Duodenal mucosa (tissue), 2 donors: ENCODE measurements at regions not wholly inside any gene's neighbourhood (a gene's known extent, or its start where the extent isn't known, plus 50 kb on each side); places are given as distances from the start of the nearest gene placed in this dataset.

Source experiments
- H3K27ac ChIP-seq: one replicate; pipeline ENCODE4 v1.7.0; 2013; ENCODE audit warnings: low read depth, low read length
- H3K27me3 ChIP-seq, 2 donors: one replicate each; pipeline ENCODE4 v1.7.0; 2013; ENCODE audit warnings: low read length in 2 of 2, control low read depth in 1 of 2; ENCODE audit not compliant: insufficient read depth in 2 of 2, control insufficient read depth in 1 of 2
- H3K36me3 ChIP-seq, 2 donors: one replicate each; pipeline ENCODE4 v1.7.0; 2013; ENCODE audit warnings: low read length in 2 of 2, control low read depth in 1 of 2; ENCODE audit not compliant: insufficient read depth in 2 of 2, control insufficient read depth in 1 of 2
- H3K4me1 ChIP-seq, 2 donors: one replicate each; pipeline ENCODE4 v1.7.0; 2013; ENCODE audit warnings: low read length in 2 of 2, control low read depth in 1 of 2; ENCODE audit not compliant: insufficient read depth in 2 of 2, control insufficient read depth in 1 of 2
- H3K4me3 ChIP-seq, 2 donors: one replicate each; pipeline ENCODE4 v1.7.0; 2013; ENCODE audit warnings: low read length in 2 of 2, low read depth in 1 of 2
- H3K9ac ChIP-seq, 2 donors: one replicate each; pipeline ENCODE4 v1.7.0; 2013; ENCODE audit warnings: low read length in 2 of 2, low read depth in 1 of 2
- H3K9me3 ChIP-seq, 2 donors: one replicate each; pipeline ENCODE4 v1.7.0; 2013; ENCODE audit warnings: low read length in 2 of 2, control low read depth in 1 of 2; ENCODE audit not compliant: control insufficient read depth in 1 of 2

- Histone ChIP-seq H3K27me3 (peaks cover 3 to 21% of the 10 kb centered on the region in 2 donors), H3K36me3 (no peaks in the 10 kb centered on the region), H3K27ac (no peak overlapping the region), H3K9ac (no peak overlapping the region), H3K9me3 (no peaks in the 10 kb centered on the region), H3K4me3 (no peak overlapping the region), H3K4me1 (no peaks in the 10 kb centered on the region)
These were observed 232.6 kb downstream of the ABHD5 start for GRCh38 chr3:43923104-43923882.

DNA sequence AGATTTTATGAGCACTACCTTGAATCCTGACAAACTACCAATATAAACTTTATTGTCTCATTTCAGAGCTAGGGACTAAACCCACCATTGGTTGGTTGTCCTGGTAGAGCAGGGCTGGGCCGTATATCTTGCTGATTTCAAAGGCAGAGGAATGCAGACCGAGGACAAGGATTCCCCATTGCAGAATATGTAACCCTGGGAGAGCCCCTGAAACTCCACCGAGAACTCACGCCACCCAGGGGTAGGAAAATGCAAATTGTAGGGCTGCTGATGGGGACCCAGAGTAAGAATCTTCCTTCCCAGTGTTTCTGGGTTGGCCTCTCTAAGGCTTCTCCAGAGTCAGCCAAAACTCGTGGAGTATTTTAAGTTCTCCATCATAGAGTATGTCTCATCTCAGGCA lies 235.3 kb downstream of the ABHD5 start:
- no peaks in the 10 kb centered on the region for H3K36me3 ChIP-seq
- no peak overlapping the region for H3K9ac ChIP-seq
- H3K27me3 ChIP-seq: peaks cover 3 to 21% of the 10 kb centered on the region in 2 donors
- H3K27ac ChIP-seq: no peak overlapping the region
- no peaks in the 10 kb centered on the region for H3K9me3 ChIP-seq
- no peaks in the 10 kb centered on the region for H3K4me1 ChIP-seq
- no peak overlapping the region for H3K4me3 ChIP-seq

DNA sequence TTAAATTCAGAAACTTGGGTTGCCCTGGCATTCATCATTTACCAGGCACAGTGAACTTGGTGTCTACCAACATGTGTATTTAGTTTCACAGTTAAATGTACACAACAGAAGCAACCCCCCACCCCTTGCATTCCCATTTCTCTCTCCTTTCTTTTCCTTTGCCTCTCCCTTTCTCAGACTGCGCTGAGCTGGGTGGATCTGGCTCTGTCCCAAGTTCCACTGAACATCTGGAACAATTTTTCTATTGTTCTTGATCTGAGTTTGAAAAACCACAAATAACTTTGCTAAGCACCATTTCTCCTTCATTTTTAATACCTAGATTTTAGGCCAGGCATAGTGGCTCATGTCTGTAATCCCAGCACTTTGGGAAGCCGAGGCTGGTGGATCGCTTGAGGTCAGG lies 242.2 kb downstream of the ABHD5 start:
- no peaks in the 10 kb centered on the region for H3K36me3 ChIP-seq
- no peaks in the 10 kb centered on the region for H3K4me1 ChIP-seq
- H3K27ac ChIP-seq: no peak overlapping the region
- H3K9me3 ChIP-seq: no peaks in the 10 kb centered on the region
- H3K9ac ChIP-seq: no peak overlapping the region
- no peak overlapping the region for H3K4me3 ChIP-seq
- no peaks in the 10 kb centered on the region for H3K27me3 ChIP-seq

GRCh38 chr3:43948013-43948412 lies 257.3 kb downstream of the ABHD5 start:
- H3K9me3 ChIP-seq: no peaks in the 10 kb centered on the region
- peaks cover 5 to 10% of the 10 kb centered on the region in 2 donors for H3K4me1 ChIP-seq
- peaks cover 0 to 20% of the 10 kb centered on the region in 2 donors for H3K27me3 ChIP-seq
- no peaks in the 10 kb centered on the region for H3K36me3 ChIP-seq
- H3K4me3 ChIP-seq: no peak overlapping the region
- H3K9ac ChIP-seq: no peak overlapping the region
- H3K27ac ChIP-seq: no peak overlapping the region

DNA sequence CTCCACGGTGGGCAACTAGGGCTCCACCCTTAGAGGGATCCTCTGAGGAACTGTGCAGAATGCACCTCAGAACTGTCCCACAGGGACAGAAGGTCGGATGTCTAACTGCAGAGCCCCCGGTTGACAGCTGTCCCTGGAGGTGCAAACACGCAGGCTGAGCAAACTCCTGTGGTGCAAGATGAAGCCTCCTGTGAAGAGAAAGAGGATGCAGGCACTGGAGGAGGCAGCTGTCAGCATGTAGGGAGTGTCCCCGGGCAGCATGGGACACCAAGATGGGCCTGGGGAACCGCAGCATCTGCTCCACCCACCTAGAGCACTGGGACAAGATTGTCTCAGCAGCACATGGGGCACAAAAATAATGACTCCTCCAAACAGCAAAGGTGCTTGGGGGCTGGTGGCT lies 258.9 kb downstream of the ABHD5 start:
- Histone ChIP-seq H3K4me3 (no peak overlapping the region), H3K9me3 (no peaks in the 10 kb centered on the region), H3K4me1 (peaks cover 17 to 19% of the 10 kb centered on the region in 2 donors), H3K27ac (no peak overlapping the region), H3K36me3 (no peaks in the 10 kb centered on the region), H3K9ac (no peak overlapping the region), H3K27me3 (peaks cover 0 to 20% of the 10 kb centered on the region in 2 donors)

DNA sequence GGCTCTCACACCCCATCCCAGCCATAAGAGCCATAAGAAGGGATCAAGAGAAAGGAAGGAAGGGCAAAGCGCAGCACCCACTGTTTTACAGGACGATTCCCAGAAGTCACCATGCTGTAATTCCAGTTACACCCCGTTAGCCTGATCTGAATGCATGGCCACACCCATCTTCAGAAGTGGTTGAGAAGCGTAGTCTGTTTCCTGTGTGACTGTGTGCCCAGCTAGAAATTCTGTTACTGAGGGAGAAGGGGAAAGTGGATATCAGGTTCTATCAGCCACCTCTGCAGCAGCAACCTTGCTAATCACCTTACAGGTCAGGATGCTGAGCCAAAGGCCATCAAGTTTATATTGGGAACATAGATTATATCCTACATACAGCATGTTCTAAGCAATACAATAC lies 260.0 kb downstream of the ABHD5 start:
- H3K36me3 ChIP-seq: no peaks in the 10 kb centered on the region
- peaks cover 19 to 20% of the 10 kb centered on the region in 2 donors for H3K4me1 ChIP-seq
- H3K9me3 ChIP-seq: no peaks in the 10 kb centered on the region
- peaks cover 1 to 20% of the 10 kb centered on the region in 2 donors for H3K27me3 ChIP-seq
- no peak overlapping the region for H3K9ac ChIP-seq
- no peak overlapping the region for H3K4me3 ChIP-seq
- H3K27ac ChIP-seq: no peak overlapping the region

GRCh38 chr3:43951813-43952212 lies 261.1 kb downstream of the ABHD5 start:
- no peaks in the 10 kb centered on the region for H3K36me3 ChIP-seq
- H3K9ac ChIP-seq: no peak overlapping the region
- H3K4me1 ChIP-seq: peaks cover 19 to 20% of the 10 kb centered on the region in 2 donors
- no peak overlapping the region for H3K27ac ChIP-seq
- no peaks in the 10 kb centered on the region for H3K9me3 ChIP-seq
- H3K27me3 ChIP-seq: peaks cover 6 to 20% of the 10 kb centered on the region in 2 donors
- H3K4me3 ChIP-seq: no peak overlapping the region

- Histone ChIP-seq H3K27me3 (peaks cover 6 to 17% of the 10 kb centered on the region in 2 donors), H3K9me3 (no peaks in the 10 kb centered on the region), H3K27ac (no peak overlapping the region)
These were observed 262.6 kb downstream of the ABHD5 start for GRCh38 chr3:43953380-43953779.

GRCh38 chr3:43953814-43954692 lies 263.3 kb downstream of the ABHD5 start:
- Histone ChIP-seq H3K9me3 (no peaks in the 10 kb centered on the region), H3K4me3 (no peak overlapping the region), H3K9ac (no peak overlapping the region), H3K36me3 (no peaks in the 10 kb centered on the region), H3K4me1 (peaks cover 19 to 20% of the 10 kb centered on the region in 2 donors), H3K27ac (no peak overlapping the region), H3K27me3 (peaks cover 6 to 13% of the 10 kb centered on the region in 2 donors)

More at GRCh38 chr3:43953380-43953779, 262.6 kb downstream of the ABHD5 start:
- Histone ChIP-seq H3K36me3 (no peaks in the 10 kb centered on the region), H3K9ac (no peak overlapping the region), H3K4me3 (no peak overlapping the region), H3K4me1 (peaks cover 19 to 20% of the 10 kb centered on the region in 2 donors)

DNA sequence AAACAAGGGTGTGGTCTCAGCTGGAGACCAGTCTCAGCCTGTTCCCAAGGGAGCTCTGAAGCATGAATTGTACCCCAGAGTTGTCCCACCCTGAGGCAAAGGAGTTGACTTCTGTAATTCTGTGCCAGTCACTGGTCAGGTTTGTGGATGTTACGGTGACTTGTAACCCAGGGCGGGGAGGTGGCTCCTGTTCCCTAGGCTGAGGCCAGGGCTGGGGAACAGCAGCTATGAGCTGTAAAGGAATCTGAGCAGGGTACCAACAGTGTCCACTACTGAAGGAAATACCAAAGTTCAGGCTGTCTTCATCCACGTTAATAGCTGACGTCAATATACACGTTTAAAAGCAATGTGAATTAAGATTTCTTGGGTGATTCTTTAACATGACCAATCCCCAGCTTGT lies 266.2 kb downstream of the ABHD5 start:
- Histone ChIP-seq H3K4me3 (no peak overlapping the region), H3K27me3 (peaks cover 0 to 6% of the 10 kb centered on the region in 2 donors), H3K9ac (no peak overlapping the region), H3K27ac (no peak overlapping the region), H3K36me3 (no peaks in the 10 kb centered on the region), H3K9me3 (no peaks in the 10 kb centered on the region), H3K4me1 (peaks cover 9 to 14% of the 10 kb centered on the region in 2 donors)
